Nephron progenitor cell (in vitro differentiated cells): ENCODE measurements at regions not wholly inside any gene's neighbourhood (a gene's known extent, or its start where the extent isn't known, plus 50 kb on each side); places are given as distances from the start of the nearest gene placed in this dataset.
A peak's percentile ranks its signal among the peaks of the same experiment; 100 is the strongest.

ENCODE experiments used
- DNase-seq: peaks from one replicate; pipeline ENCODE4 v3.0.0; 2021
- H3K27ac Mint-ChIP-seq: 2 replicates; pipeline ENCODE4 v1.8.0; 2021; ENCODE audit warnings: mild to moderate bottlenecking, moderate library complexity, mixed read lengths
- H3K27me3 Mint-ChIP-seq: 2 replicates; pipeline ENCODE4 v1.8.0; 2021; ENCODE audit warnings: mild to moderate bottlenecking, low read depth, mixed read lengths; ENCODE audit not compliant: poor library complexity
- H3K36me3 Mint-ChIP-seq: 2 replicates; pipeline ENCODE4 v1.8.0; 2021; ENCODE audit warnings: low read depth, mixed read lengths
- H3K4me1 Mint-ChIP-seq: 2 replicates; pipeline ENCODE4 v1.8.0; 2021; ENCODE audit warnings: mixed read lengths
- H3K4me3 Mint-ChIP-seq: 2 replicates; pipeline ENCODE4 v1.8.0; 2021; ENCODE audit warnings: mild to moderate bottlenecking, moderate library complexity, mixed read lengths
- H3K9me3 Mint-ChIP-seq: 2 replicates; pipeline ENCODE4 v1.8.0; 2021; ENCODE audit warnings: mild to moderate bottlenecking, moderate library complexity, mixed read lengths
- TF ChIP-seq, protein P1 (sequence below): fragments of 200-600 bp; sonication (generic); IDR thresholded peaks from 2 replicates; pipeline ENCODE4 v1.5.0; 2021; ENCODE audit warnings: antibody characterized with exemption

DNA sequence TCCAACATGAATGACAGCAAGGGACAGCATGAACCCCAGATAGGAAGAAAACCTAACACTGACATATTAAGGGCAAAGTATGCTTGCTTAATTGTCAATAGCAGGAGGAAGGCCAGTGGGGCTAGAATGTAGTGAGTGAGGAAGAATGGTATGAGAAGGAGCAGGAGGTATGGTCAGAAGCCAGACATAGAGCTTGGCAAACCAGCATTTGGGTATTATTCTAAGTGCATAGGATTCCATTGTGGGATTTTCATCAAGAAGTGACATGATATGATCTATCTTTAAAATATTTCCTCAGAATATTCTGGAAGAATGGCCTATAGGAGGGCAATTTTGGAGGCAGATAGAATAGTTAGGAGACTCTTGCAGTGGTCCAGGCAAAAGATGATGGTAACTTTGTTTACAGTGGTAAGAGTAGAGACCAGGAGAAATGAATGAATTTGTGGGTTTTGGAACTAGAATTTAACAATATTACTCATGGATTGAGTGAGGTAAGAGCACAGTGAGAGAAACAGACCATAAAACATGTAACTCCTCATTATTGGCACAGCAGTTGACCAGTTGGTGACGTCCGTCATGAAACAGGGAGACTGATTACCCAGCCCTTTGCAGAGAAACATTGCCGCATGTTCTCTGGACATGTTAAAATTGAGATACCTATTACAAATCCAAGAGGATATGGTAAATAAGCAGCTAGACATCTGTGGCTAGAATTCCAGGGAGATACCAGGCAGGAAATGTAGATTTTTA is 246.5 kb upstream of the HS3ST1 start:
- no peaks in the 10 kb centered on the region for H3K9me3 Mint-ChIP-seq
- H3K4me1 Mint-ChIP-seq: no peaks in the 10 kb centered on the region
- no peaks in the 10 kb centered on the region for H3K36me3 Mint-ChIP-seq
- H3K27ac Mint-ChIP-seq: no peak overlapping the region
- peaks cover 8% of the 10 kb centered on the region for H3K27me3 Mint-ChIP-seq
- no peak for DNase-seq
- H3K4me3 Mint-ChIP-seq: no peak overlapping the region
- TF ChIP-seq, protein P1, sequence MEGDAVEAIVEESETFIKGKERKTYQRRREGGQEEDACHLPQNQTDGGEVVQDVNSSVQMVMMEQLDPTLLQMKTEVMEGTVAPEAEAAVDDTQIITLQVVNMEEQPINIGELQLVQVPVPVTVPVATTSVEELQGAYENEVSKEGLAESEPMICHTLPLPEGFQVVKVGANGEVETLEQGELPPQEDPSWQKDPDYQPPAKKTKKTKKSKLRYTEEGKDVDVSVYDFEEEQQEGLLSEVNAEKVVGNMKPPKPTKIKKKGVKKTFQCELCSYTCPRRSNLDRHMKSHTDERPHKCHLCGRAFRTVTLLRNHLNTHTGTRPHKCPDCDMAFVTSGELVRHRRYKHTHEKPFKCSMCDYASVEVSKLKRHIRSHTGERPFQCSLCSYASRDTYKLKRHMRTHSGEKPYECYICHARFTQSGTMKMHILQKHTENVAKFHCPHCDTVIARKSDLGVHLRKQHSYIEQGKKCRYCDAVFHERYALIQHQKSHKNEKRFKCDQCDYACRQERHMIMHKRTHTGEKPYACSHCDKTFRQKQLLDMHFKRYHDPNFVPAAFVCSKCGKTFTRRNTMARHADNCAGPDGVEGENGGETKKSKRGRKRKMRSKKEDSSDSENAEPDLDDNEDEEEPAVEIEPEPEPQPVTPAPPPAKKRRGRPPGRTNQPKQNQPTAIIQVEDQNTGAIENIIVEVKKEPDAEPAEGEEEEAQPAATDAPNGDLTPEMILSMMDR: no peak

DNA sequence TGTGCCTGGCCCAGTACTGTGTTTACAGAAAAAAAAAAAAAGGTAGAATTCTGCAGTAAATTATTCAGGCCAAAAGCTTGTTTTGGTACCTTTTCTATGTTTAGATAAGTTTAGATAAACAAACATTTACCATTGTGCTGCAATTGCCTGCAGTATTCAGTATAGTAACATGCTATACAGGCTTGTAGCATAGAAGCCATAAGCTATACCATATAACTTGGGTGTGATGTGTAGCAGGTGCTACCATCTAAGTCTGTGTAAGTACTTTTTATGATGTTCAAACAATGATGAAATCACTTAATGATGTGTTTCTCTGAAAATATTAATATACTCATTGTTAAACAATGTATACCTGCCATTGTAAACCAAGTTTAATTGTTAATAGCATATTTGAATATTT is 241.6 kb upstream of the HS3ST1 start:
- H3K4me1 Mint-ChIP-seq: no peaks in the 10 kb centered on the region
- H3K27me3 Mint-ChIP-seq: peaks cover 3% of the 10 kb centered on the region
- no peaks in the 10 kb centered on the region for H3K36me3 Mint-ChIP-seq
- H3K27ac Mint-ChIP-seq: no peak overlapping the region
- H3K4me3 Mint-ChIP-seq: no peak overlapping the region
- DNase-seq: no peak
- TF ChIP-seq, protein P1: no peak
- H3K9me3 Mint-ChIP-seq: no peaks in the 10 kb centered on the region

DNA sequence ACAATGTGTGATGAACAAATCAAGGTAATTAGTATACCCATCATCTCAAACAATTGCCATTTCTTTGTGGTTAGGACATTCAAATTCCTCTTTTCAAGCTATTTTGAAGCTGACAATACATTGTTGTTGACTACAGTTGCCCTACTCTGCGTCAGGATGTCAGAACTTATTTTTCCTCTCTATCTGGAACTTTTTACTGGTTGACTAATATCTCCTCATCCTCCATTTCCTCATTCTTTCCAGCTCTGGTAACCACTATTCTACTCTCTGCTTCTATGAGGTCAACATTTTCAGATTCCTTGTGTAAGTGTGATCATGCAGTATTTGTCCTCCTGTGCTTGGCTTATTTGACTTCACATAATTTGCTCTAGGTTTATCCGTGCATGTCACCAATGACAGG is 240.5 kb upstream of the HS3ST1 start:
- Mint-ChIP-seq H3K36me3 (no peaks in the 10 kb centered on the region), H3K4me3 (no peak overlapping the region), H3K27me3 (no peaks in the 10 kb centered on the region), H3K27ac (no peak overlapping the region), H3K9me3 (no peaks in the 10 kb centered on the region), H3K4me1 (no peaks in the 10 kb centered on the region)
- DNase-seq: no peak
- TF ChIP-seq, protein P1: no peak

DNA sequence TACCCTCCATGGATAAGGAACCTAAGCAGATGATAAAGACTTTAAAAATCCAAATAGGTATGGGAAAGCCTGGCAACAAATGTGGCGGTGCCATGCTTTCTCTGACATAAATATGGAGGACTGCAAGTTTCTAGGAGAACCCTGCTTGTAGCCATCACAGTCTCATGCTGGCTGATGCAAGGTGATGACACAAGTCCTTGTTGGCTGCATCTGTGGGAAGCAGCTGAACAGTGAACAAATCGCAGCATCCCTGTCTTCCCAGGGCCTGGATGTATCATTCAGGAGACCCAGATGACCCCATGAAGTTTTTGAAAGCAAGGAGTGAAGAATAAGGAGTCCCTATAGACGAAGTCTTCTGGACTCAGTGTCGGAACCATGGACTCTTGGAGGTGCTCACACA is 234.4 kb upstream of the HS3ST1 start:
- no peak overlapping the region for H3K4me3 Mint-ChIP-seq

DNA sequence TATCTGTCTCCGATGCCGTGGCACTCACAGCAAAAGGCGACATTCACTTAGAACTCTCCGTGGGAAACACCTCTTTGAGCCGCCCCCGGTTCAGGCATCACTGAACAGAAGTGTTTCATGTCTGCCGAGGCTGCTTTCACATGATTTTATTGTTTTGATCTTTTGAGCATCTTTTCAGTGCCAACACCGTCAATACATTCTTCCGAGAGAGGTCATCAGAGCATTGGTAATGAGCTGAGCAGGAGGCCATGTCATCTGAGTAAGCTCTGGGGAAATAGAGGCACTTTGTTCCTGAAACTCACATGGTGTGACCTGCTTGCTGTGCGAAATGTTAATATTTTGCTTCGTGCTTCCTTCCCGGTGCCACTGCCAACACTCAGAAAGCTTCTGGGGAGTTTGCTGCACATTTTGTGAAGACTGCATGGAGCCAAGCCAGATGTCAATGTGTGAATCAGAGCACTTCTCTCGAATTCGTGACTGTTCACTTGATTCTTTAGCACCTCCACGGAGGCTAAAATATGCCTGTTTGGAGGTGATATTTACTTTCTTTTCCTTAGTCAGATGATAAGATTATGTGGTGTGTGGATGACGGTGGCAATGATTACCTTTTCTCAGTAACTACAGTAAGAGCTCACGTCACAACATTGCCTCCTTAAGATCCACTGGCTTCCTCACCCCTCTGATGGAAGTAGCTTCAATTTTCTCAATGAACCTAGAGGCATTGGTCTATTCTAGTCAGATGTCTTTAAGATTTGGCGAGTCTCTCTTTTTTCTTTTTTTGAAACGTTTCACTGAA is 222.3 kb upstream of the HS3ST1 start:
- Mint-ChIP-seq H3K27me3 (no peaks in the 10 kb centered on the region), H3K36me3 (no peaks in the 10 kb centered on the region), H3K4me3 (no peak overlapping the region), H3K4me1 (peaks cover 18% of the 10 kb centered on the region), H3K27ac (no peak overlapping the region), H3K9me3 (no peaks in the 10 kb centered on the region)
- peak; percentile 17 for DNase-seq
- TF ChIP-seq, protein P1: no peak

More for the DNA sequence above, 234.4 kb upstream of the HS3ST1 start:
- Mint-ChIP-seq H3K27me3 (no peaks in the 10 kb centered on the region), H3K9me3 (no peaks in the 10 kb centered on the region), H3K27ac (no peak overlapping the region), H3K36me3 (no peaks in the 10 kb centered on the region), H3K4me1 (no peaks in the 10 kb centered on the region)
- DNase-seq: no peak
- TF ChIP-seq, protein P1: no peak
